H1 (cell line): ENCODE measurements at regions not wholly inside any gene's neighbourhood (a gene's known extent, or its start where the extent isn't known, plus 50 kb on each side); places are given as distances from the start of the nearest gene placed in this dataset.

Experiments used
- CREB1 ChIP-seq: IDR thresholded peaks from 2 replicates; pipeline ENCODE4 v1.6.1; 2012; ENCODE audit warnings: inconsistent platforms
- TF ChIP-seq, protein P1 (sequence below): IDR thresholded peaks from 2 replicates; pipeline ENCODE4 v1.6.1; 2012; ENCODE audit warnings: low read length, inconsistent platforms

DNA sequence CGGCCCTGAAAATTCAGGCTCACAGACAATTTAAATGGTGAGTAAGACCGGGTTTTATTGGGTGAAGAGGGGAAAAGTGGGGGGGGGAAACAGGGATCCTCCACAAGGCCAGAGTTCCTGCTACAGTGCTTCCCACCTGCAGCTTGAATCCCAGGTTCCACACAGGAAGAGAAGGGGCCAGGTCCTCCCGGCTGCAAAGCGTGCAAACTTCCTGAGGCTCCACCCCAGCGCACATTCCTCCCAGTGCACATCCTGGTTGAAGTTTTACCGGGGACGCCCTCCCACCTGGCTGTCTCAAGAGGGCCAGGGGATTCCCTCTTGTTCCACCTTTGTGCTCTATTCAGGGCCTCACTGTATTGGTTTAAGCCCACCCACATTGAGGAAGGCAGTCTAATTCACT, 347.7 kb upstream of the REG3G start (continued):
- TF ChIP-seq, protein P1, sequence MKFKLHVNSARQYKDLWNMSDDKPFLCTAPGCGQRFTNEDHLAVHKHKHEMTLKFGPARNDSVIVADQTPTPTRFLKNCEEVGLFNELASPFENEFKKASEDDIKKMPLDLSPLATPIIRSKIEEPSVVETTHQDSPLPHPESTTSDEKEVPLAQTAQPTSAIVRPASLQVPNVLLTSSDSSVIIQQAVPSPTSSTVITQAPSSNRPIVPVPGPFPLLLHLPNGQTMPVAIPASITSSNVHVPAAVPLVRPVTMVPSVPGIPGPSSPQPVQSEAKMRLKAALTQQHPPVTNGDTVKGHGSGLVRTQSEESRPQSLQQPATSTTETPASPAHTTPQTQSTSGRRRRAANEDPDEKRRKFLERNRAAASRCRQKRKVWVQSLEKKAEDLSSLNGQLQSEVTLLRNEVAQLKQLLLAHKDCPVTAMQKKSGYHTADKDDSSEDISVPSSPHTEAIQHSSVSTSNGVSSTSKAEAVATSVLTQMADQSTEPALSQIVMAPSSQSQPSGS: no peak
- TF ChIP-seq CREB1: no peak
- TF ChIP-seq, all 59 proteins: peak for 0
